Neural progenitor cell (in vitro differentiated cells): ENCODE measurements at regions not wholly inside any gene's neighbourhood (a gene's known extent, or its start where the extent isn't known, plus 50 kb on each side); places are given as distances from the start of the nearest gene placed in this dataset.

Experiments used
- DNase-seq: peaks from one replicate; pipeline ENCODE4 v3.0.0-alpha.2; 2016; ENCODE audit warnings: low spot score
- H2AFZ ChIP-seq: fragments of 200-600 bp; sonication (generic); replicated peaks from 2 replicates; pipeline ENCODE4 v1.6.1; 2016; ENCODE audit warnings: antibody characterized with exemption
- H3F3A ChIP-seq: fragments of 200-600 bp; sonication (generic); 2 replicates; pipeline ENCODE4 v1.6.1; 2016; ENCODE audit warnings: antibody characterized with exemption, low read depth
- H3K27ac ChIP-seq: fragments of 200-600 bp; sonication (generic); 2 replicates; pipeline ENCODE4 v1.5.1; 2016; ENCODE audit warnings: mild to moderate bottlenecking
- H3K27me3 ChIP-seq: fragments of 200-600 bp; sonication (generic); 2 replicates; pipeline ENCODE4 v1.6.1; 2016; ENCODE audit warnings: mild to moderate bottlenecking, moderate library complexity
- H3K36me3 ChIP-seq: fragments of 200-600 bp; sonication (generic); 2 replicates; pipeline ENCODE4 v1.5.1; 2016
- H3K4me1 ChIP-seq: fragments of 200-600 bp; sonication (generic); 2 replicates; pipeline ENCODE4 v1.6.1; 2016; ENCODE audit warnings: mixed run types
- H3K4me2 ChIP-seq: fragments of 200-600 bp; sonication (generic); 2 replicates; pipeline ENCODE4 v1.6.1; 2016
- H3K4me3 ChIP-seq: fragments of 200-600 bp; sonication (generic); 2 replicates; pipeline ENCODE4 v1.5.1; 2016
- H3K79me2 ChIP-seq: fragments of 200-600 bp; sonication (generic); 2 replicates; pipeline ENCODE4 v1.6.1; 2016; ENCODE audit warnings: low read depth
- H3K9ac ChIP-seq: fragments of 200-600 bp; sonication (generic); 2 replicates; pipeline ENCODE4 v1.6.1; 2016
- H3K9me3 ChIP-seq: fragments of 200-600 bp; sonication (generic); 2 replicates; pipeline ENCODE4 v1.5.1; 2016; ENCODE audit warnings: low read depth
- H4K20me1 ChIP-seq: fragments of 200-600 bp; sonication (generic); 2 replicates; pipeline ENCODE4 v1.6.1; 2016; ENCODE audit warnings: low read depth
- H3K27ac Mint-ChIP-seq: 3 replicates; pipeline ENCODE4 v1.8.0; 2021; ENCODE audit warnings: mixed read lengths
- H3K27me3 Mint-ChIP-seq: 2 replicates; pipeline ENCODE4 v1.8.0; 2022; ENCODE audit warnings: low read depth, mild to moderate bottlenecking, inconsistent platforms, moderate library complexity, mixed read lengths; ENCODE audit not compliant: insufficient read depth
- H3K36me3 Mint-ChIP-seq: 3 replicates; pipeline ENCODE4 v1.8.0; 2021; ENCODE audit warnings: mixed read lengths
- H3K4me1 Mint-ChIP-seq: 3 replicates; pipeline ENCODE4 v1.8.0; 2021; ENCODE audit warnings: mixed read lengths
- H3K4me3 Mint-ChIP-seq: 3 replicates; pipeline ENCODE4 v1.8.0; 2021; ENCODE audit warnings: mild to moderate bottlenecking, moderate library complexity, mixed read lengths
- H3K9me3 Mint-ChIP-seq: 3 replicates; pipeline ENCODE4 v1.8.0; 2020; ENCODE audit warnings: mixed read lengths
- CTCF ChIP-seq: fragments of 200-600 bp; sonication (generic); IDR thresholded peaks from 2 replicates; pipeline ENCODE4 v1.5.1; 2017; ENCODE audit warnings: antibody characterized with exemption, mild to moderate bottlenecking
- EZH2 ChIP-seq: fragments of 200-600 bp; sonication (generic); IDR thresholded peaks from 2 replicates; pipeline ENCODE4 v1.6.1; 2017; ENCODE audit warnings: antibody characterized with exemption, mild to moderate bottlenecking, moderate library complexity
- EZH2phosphoT487 ChIP-seq: fragments of 200-600 bp; sonication (generic); IDR thresholded peaks from 2 replicates; pipeline ENCODE4 v1.6.1; 2017; ENCODE audit warnings: antibody characterized with exemption

- DNase-seq = no peak
- no peak overlapping the region for H3K9ac ChIP-seq
Observed at GRCh38 chr6:145022199-145022796, 713.0 kb downstream of the EPM2A start.

GRCh38 chr6:145023116-145023726, 712.1 kb downstream of the EPM2A start:
- no peak overlapping the region for H3K27ac ChIP-seq
- peaks cover 9% of the 10 kb centered on the region for H3K4me1 Mint-ChIP-seq
- H3K9ac ChIP-seq = no peak overlapping the region
- no peaks in the 10 kb centered on the region for H4K20me1 ChIP-seq
- H3K36me3 Mint-ChIP-seq = no peaks in the 10 kb centered on the region
- no peaks in the 10 kb centered on the region for H3K27me3 Mint-ChIP-seq
- H3K27me3 ChIP-seq = no peaks in the 10 kb centered on the region
- no peaks in the 10 kb centered on the region for H3K79me2 ChIP-seq
- H3K9me3 Mint-ChIP-seq = no peaks in the 10 kb centered on the region
- no peaks in the 10 kb centered on the region for H3K36me3 ChIP-seq
- no peak overlapping the region for H3K4me3 Mint-ChIP-seq
- H3K4me1 ChIP-seq = peaks cover 12% of the 10 kb centered on the region
- H3F3A ChIP-seq = no peaks in the 10 kb centered on the region
- H3K4me2 ChIP-seq = no peak overlapping the region
- DNase-seq = no peak
- H3K9me3 ChIP-seq = no peaks in the 10 kb centered on the region
- no peak for TF ChIP-seq EZH2
- no peak for TF ChIP-seq CTCF
- no peak for TF ChIP-seq EZH2phosphoT487
- no peak overlapping the region for H2AFZ ChIP-seq
- H3K27ac Mint-ChIP-seq = peak overlapping the region; percentile 1
- H3K4me3 ChIP-seq = no peak overlapping the region

More at GRCh38 chr6:145022199-145022796, 713.0 kb downstream of the EPM2A start:
- no peaks in the 10 kb centered on the region for H3K9me3 ChIP-seq
- H2AFZ ChIP-seq = no peak overlapping the region
- no peaks in the 10 kb centered on the region for H3K36me3 ChIP-seq
- Mint-ChIP-seq H3K4me3 (no peak overlapping the region), H3K27ac (no peak overlapping the region), H3K4me1 (peaks cover 9% of the 10 kb centered on the region), H3K27me3 (no peaks in the 10 kb centered on the region), H3K9me3 (no peaks in the 10 kb centered on the region), H3K36me3 (no peaks in the 10 kb centered on the region)
- H3K27me3 ChIP-seq = no peaks in the 10 kb centered on the region
- TF ChIP-seq CTCF (no peak), EZH2 (no peak), EZH2phosphoT487 (no peak)
- no peak overlapping the region for H3K4me3 ChIP-seq
- no peaks in the 10 kb centered on the region for H4K20me1 ChIP-seq
- no peak overlapping the region for H3K4me2 ChIP-seq
- H3K79me2 ChIP-seq = no peaks in the 10 kb centered on the region
- H3K27ac ChIP-seq = no peak overlapping the region
- H3F3A ChIP-seq = no peaks in the 10 kb centered on the region
- H3K4me1 ChIP-seq = peaks cover 13% of the 10 kb centered on the region

- Histone ChIP-seq H3K4me3 (no peak overlapping the region), H3K4me2 (no peak overlapping the region), H3K27me3 (no peaks in the 10 kb centered on the region), H3K36me3 (no peaks in the 10 kb centered on the region), H4K20me1 (no peaks in the 10 kb centered on the region), H3K9ac (no peak overlapping the region), H2AFZ (no peak overlapping the region), H3K27ac (no peak overlapping the region), H3K4me1 (peaks cover 9% of the 10 kb centered on the region), H3K79me2 (no peaks in the 10 kb centered on the region), H3F3A (no peaks in the 10 kb centered on the region), H3K9me3 (no peaks in the 10 kb centered on the region)
- Mint-ChIP-seq H3K9me3 (no peaks in the 10 kb centered on the region), H3K4me3 (no peak overlapping the region), H3K27me3 (no peaks in the 10 kb centered on the region), H3K27ac (no peak overlapping the region), H3K36me3 (no peaks in the 10 kb centered on the region), H3K4me1 (peaks cover 9% of the 10 kb centered on the region)
- no peak for TF ChIP-seq CTCF
- DNase-seq = no peak
Observed at GRCh38 chr6:145025488-145025887, 709.8 kb downstream of the EPM2A start.
